Fibroblast of villous mesenchyme (primary cell): ENCODE measurements at regions not wholly inside any gene's neighbourhood (a gene's known extent, or its start where the extent isn't known, plus 50 kb on each side); places are given as distances from the start of the nearest gene placed in this dataset.
"Not testable (repeated sequence)": the region's sequence is repeated elsewhere in the genome, so short reads cannot be mapped to it uniquely, and the experiment has no call there.

Source experiments
- DNase-seq: peaks from one replicate; pipeline ENCODE4 v3.0.0-alpha.2; 2010; ENCODE audit warnings: low read depth
- H3K4me3 ChIP-seq: 2 replicates; pipeline ENCODE4 v1.5.1; 2011; ENCODE audit warnings: low read depth, mild to moderate bottlenecking, low read length
- TF ChIP-seq, protein P1 (sequence below): IDR thresholded peaks from 2 replicates; pipeline ENCODE4 v1.5.1; 2012; ENCODE audit warnings: low read depth, mild to moderate bottlenecking, low read length; ENCODE audit not compliant: insufficient read depth

- TF ChIP-seq, protein P1, sequence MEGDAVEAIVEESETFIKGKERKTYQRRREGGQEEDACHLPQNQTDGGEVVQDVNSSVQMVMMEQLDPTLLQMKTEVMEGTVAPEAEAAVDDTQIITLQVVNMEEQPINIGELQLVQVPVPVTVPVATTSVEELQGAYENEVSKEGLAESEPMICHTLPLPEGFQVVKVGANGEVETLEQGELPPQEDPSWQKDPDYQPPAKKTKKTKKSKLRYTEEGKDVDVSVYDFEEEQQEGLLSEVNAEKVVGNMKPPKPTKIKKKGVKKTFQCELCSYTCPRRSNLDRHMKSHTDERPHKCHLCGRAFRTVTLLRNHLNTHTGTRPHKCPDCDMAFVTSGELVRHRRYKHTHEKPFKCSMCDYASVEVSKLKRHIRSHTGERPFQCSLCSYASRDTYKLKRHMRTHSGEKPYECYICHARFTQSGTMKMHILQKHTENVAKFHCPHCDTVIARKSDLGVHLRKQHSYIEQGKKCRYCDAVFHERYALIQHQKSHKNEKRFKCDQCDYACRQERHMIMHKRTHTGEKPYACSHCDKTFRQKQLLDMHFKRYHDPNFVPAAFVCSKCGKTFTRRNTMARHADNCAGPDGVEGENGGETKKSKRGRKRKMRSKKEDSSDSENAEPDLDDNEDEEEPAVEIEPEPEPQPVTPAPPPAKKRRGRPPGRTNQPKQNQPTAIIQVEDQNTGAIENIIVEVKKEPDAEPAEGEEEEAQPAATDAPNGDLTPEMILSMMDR, result no peak
- H3K4me3 ChIP-seq, result no peak overlapping the region
- DNase-seq, result no peak
Observed at GRCh38 chr4:170193496-170193895, 103.7 kb upstream of the AADAT start.

GRCh38 chr4:170190265-170190664, 100.5 kb upstream of the AADAT start:
- TF ChIP-seq, protein P1, result no peak
- no peak overlapping the region for H3K4me3 ChIP-seq
- DNase-seq, result no peak

DNA sequence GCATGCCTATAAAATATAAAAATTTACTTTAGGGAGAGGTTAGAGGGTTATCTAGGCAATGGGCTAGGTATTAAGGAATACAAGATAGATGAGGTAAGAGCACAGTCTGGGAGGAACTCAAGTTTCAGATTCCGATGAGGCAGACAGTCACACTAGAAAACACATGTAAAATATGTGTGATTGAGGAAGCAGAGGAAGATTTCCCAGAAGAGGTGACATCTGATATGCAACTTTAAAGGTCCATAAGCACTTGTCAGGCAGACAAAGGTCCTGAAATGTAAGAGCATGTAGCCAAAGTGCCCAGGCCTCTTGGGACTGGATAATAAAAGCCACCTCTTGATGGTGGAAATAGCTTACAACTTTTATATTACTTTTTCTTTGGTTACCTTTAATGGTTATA, 81.1 kb upstream of the AADAT start:
- TF ChIP-seq, protein P1, result no peak
- H3K4me3 ChIP-seq, result no peak overlapping the region
- DNase-seq, result no peak

DNA sequence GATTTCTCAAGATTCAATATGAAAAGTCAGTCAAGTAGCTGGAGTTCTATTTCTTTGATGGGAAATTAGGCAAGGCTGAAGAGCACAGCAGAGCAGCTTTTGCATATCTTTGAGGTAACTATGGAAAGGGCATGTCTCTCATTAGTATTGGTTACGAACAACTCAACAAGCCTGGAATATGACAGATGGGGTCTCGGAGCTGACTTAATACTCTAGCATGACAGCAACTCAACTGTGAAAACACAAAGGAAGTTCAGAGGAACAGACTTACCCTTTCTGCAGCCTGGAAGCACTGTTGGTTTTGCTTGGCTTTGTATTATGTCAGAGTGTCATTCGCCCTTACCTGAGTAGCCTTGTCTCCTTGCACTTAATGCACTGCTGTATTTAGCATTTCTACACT, 79.9 kb upstream of the AADAT start:
- DNase-seq, result no peak
- TF ChIP-seq, protein P1, result no peak
- no peak overlapping the region for H3K4me3 ChIP-seq

GRCh38 chr4:170167678-170168077, 77.9 kb upstream of the AADAT start:
- no peak for DNase-seq
- TF ChIP-seq, protein P1, result no peak
- H3K4me3 ChIP-seq, result no peak overlapping the region

- not testable (repeated sequence) for DNase-seq, H3K4me3 ChIP-seq
Observed at GRCh38 chr4:170166193-170166592, 76.4 kb upstream of the AADAT start.

DNA sequence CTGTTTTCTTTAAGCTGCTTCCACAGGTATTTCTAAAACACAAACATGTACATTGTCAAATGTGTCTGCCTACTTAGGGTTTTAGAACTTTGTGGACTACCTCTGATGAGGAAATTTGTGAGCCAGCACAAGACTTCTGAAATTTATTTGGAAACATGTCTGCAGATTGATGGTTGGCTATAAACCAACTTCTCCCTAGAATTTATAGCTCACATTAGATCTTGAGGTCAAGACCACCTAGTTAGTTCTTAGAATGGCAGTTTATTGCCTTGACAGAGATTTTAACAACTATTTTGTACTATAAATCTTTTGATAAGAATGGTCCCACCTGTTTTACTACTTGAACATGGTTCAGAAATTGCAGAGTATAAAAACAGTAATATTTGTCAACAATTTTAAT, 72.7 kb upstream of the AADAT start:
- DNase-seq, result no peak
- TF ChIP-seq, protein P1, result no peak
- no peak overlapping the region for H3K4me3 ChIP-seq
